ENCODE measurements at regions not wholly inside any gene's neighbourhood (a gene's known extent, or its start where the extent isn't known, plus 50 kb on each side); places are given as distances from the start of the nearest gene placed in this dataset.
A peak's percentile ranks its signal among the peaks of the same experiment; 100 is the strongest.

DNA sequence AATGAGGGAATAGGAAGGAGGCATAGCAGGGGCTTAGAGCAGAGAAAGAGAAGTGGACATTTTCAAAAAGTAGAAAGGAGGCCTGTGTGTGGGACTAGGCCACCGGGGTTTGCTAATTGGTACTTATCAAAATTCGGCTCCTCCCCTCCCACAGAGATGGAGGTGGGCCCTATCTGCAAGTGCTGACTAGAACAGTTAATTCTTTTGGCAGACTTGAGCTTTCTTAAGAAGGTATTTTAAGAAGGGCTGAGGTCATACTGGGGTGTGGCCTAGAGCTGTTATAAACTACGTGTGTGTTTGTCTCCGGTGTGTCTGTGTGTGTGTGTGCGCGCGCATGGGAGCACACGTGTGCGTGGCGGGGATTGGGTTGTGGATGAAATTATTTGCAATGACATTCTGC lies 1086.5 kb downstream of the EFNA5 start:
- DNase-seq (ENCODE audit: low read depth in 2 of 2), result no peak

DNA sequence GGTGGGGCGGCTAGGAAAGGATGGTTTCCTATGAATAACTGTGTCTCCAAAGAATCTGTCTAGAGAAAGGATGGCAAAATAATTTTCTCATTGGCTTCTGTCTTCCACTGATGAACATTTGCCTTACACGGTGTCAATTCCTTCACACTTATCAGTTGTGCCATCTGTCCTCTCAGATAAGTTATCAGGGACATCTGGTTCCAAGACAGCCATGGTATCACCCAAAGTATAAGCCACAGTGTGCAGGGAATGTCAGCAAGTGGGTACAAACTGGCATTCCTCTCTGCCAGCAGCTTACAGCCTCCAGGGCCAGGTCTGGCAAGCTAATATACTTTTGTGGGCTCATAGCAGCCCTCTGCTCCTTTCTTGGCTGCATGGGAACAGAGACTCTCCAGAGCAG lies 1092.0 kb downstream of the EFNA5 start:
- no peak for DNase-seq (ENCODE audit: low read depth in 2 of 2)

DNA sequence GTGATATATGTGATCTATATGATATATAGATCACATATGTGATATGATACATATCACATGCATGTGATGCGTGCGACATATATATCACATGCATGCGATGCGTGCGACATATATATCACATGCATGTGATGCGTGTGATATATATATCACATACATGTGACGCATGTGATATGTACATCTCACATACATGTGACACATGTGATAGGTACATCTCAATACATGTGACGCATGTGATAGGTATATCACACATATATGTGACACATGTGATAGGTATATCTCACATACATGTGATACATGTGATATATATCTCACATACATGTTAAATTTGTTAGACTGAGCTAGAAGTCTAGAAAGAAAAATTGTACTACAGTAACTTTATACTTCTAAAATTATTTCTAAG lies 1095.9 kb downstream of the EFNA5 start:
- no peak for DNase-seq (ENCODE audit: low read depth in 2 of 2)

DNA sequence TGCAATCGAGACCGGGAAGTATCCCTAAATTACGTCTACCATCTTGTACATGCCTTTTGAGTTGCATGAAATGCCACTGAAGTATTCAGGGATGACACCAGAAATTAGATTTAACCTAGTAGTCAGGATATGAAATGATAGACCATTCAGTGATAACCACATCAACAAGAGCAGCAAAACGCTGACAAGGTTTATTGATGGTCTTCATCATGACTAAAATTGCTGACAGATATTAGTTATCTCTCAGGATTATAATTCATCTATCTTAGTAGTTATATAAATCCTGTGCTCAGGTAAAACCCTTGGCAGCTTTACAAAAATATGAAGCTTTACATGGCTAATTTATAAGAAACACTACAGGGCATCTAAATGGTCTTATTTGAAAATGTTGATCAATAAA lies 1104.7 kb downstream of the EFNA5 start:
- DNase-seq (ENCODE audit: low read depth in 2 of 2), result no peak

DNA sequence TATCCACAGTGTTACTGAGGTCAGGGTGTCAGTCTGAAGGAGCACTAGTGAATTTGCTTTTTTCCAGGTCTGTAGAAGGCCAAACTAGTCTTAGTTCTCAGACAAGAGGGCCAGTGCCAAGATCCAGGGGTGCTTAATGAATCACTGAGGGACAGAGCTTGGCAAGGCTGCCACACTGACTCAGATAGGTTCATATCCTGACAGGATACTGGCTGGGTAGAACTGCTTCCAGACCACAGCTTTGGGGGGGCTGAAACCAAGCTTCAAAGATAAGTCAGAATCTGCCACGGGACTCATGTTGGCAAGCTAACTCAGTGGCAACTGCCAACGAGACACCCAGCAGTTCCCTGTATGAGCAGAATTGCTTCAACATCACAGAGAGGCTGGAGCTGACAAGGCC lies 1125.4 kb downstream of the EFNA5 start:
- no peak for DNase-seq (ENCODE audit: low read depth in 2 of 2)

DNA sequence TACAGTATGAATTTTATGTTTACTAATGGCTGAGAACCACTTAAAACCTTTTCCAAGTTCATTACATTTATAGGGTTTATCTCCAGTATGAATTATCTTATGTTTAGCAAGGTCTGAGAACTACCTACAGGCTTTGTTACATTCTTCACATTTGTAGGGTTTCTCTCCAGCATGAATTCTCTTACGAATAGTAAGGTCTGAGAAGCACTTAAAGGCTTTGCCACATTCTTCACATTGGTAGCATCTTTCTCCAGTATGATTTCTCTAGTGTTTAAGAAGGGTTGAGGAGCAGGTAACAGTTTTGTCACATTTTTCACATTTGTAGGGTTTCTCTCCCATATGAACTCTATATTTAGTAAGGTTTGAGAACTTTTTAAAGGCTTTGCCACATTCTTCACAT lies 1127.4 kb downstream of the EFNA5 start:
- DNase-seq (ENCODE audit: low read depth in 2 of 2), result no peak

DNA sequence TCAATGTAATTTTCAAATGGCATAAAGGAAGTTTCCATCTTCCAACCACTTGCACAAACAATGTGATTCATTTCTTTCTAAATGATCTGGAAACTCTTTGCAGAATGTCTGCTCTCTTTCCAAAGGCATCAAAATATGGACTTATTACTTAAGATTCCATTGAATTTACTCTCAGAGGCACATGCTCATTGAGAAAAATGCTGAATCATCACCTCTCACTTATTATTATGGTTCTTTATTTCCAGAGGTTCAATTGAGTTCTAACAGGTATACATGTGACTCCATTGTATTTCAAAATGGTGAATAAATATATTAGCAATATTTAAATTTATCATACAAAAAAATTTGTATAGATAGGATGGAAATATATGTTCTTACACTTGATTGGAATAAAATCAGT lies 1140.6 kb downstream of the EFNA5 start:
- no peak for DNase-seq (ENCODE audit: low read depth in 2 of 2)

DNA sequence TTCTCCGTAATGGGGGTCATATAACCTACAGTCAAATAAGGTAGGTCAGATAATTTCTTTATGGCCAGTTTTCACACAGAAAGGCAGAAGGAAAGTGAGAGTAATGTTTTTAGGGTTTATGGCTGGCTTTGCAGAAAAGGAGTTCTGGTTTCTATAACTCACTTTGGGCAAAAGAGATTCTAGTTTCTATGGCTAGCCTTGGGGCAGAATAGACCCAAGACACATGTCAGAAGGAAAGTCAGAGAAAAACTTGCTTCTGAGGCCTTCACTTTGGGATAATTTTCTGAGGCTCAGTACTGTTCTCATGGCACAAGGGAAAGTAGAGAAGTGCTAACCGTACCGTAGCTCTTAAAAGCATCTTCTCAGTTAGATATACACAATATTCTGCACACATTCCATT lies 1145.3 kb downstream of the EFNA5 start:
- no peak for DNase-seq (ENCODE audit: low read depth in 2 of 2)

DNA sequence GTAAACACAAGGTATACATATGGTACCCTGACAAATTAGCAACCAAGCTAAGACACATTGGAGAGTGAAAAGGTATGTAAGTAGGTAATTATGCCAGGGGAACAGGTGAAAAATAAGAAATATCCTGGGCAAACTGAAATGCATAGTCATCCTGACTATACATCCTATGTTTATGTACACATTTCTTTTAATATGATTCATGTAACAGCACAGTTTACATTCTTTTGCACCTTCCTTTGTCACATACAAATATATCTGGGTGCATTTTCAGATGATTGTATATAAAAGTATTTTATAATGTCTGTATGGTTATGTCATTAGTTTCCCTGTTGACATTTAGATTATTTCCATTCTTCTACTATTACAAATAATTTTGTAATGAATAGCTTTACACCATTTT lies 1146.9 kb downstream of the EFNA5 start:
- no peak for DNase-seq (ENCODE audit: low read depth in 2 of 2)

DNA sequence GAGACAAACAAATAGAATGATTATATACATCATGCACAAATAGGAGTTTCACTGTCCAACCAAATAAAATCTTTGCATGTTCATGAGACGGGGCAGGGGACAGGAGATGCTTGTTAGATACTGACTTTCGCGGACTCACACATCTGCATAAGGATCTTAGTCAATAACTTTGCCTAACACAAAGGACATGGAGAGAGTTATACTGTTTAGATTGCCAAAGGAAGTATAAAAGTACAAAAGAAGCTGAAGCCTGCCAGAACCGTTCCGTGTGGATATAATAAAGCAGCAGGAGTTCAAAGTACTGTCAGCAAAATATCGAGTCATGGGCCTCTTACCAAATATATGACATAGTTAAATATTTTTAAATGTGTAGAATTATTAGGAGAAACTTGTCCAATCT lies 1148.4 kb downstream of the EFNA5 start:
- peak; percentile 9 for DNase-seq (ENCODE audit: low read depth in 2 of 2)

DNA sequence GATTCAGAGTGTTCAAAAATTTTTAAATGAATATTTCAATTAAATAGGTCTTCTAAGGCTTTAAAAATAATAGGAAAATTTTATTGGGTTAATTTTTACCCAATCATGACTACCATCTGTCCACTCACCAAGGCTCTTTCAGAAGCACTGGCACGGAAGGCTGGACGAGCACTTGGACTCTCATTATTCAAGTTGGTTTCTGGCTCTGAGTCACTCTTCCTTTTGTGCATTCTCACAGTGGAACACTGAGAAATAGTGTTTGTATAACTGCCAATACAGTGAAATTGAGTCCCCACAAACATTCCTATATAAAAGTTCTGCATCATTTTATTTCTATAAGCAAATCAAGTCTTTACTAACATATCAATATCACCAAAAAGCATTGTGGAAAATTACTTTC lies 1149.0 kb downstream of the EFNA5 start:
- peak; percentile 17 to 30 for DNase-seq (ENCODE audit: low read depth in 2 of 2)

DNA sequence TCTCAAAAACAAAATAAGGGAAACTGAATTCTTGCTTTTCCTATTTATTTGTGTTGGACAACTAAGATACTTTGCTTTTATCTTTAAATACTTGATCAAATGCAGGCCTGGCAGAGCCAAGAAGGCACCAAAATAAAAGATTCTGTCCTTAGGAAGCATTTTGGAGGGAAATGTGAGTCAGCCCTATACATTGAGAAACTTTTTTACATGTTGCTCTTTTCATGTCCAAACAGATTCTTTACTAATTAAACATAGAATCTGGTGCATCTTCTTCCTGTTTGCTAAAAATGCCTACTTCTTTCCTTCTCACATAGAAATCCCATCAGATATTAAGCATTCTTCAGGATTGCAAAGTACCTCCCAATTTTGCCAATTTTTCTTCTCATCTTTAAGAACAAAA lies 1160.4 kb downstream of the EFNA5 start:
- no peak for DNase-seq (ENCODE audit: low read depth in 2 of 2)

DNA sequence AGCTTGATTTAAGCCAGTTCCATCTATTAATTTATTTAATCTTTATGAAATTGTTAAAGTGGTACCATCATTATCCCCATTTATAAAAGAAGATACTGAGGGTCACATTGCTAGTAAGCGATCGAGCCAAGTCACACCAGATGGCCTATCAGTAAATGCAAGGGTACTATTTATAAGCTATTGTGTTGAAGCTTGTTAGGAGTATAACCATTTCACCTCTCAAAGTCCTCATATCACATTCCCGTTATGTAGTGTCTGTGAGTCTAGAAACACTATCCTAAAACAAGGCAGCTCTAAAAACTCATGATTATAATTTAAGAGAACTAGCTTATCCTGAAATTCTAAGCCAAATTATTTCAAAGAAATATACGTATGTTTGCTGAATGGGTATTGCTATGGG lies 1161.8 kb downstream of the EFNA5 start:
- DNase-seq (ENCODE audit: low read depth in 2 of 2), result no peak

DNA sequence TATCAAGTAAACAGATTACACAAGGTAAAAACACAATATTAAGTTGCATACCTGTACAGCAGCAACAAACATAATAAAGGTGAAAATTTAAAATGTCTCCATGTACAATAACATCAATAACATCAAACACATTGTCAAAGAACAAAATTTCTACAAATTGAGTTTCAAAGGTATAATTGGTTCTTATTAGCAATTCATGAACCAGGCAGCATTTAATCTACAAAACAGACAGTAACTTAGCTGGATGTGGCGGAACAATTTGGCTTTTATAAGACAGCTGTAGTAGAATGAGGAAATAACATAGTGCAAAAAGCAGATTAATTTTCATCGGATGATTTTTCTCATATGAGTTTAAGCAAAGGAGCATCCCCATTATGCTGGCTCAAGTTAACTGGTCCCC lies 1176.8 kb downstream of the EFNA5 start:
- DNase-seq (ENCODE audit: low read depth in 2 of 2), result no peak

DNA sequence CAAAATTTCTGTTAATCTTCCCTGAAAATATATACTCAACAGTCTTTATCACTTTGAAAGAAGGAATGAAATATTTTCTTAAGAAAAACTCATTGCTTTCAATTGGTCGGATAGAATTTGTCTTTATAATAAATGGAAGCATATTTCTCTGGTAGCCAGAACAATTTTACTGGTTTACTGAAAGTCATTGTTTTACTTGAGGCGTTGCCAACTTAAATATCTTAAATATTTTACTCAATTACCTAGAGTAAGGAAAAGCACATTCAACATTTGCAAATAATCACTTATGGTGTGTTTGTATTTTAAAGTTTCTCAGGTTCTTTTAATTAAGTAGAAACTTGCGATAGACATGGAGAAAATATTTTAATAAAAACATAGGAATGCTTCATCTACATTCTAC lies 1181.7 kb downstream of the EFNA5 start:
- DNase-seq (ENCODE audit: low read depth in 2 of 2), result peak; percentile 13 to 39

DNA sequence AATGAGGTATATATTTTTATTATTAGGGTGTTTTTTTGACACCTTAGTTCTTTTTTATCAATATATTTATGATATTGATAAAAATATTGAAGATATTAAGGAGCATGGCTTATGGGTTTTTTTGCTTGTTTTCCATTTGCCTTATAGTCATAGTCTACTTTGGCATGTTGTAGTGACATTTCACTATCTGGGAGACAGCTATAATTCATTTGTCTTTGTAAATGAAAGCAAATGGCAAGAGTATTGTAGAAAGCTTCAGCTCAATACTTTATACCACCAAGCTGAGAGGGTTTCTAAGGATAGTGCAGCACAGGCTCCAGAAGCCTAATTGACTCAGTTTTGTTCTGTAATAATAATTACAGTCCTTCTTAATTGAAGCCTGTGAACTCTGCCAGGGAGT lies 1182.3 kb downstream of the EFNA5 start:
- no peak for DNase-seq (ENCODE audit: low read depth in 2 of 2)

DNA sequence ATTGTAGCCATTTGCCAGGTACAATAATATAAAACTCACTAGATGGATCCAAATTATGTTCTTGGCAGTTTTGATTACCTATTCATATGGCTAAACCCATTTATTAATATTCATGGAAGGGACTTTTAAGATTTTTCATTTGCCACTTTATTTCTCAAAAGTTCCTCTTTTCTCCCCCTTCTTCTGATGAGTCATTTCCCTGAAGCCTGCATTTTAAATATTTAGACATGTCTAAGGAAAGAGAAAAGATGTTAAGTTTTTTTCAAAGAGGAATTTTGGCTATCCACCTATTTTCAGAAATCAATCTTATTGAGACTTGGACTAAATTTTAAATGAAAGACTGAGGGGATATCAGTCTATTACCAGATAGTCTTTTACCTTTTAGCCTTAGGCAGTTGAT lies 1189.4 kb downstream of the EFNA5 start:
- DNase-seq (ENCODE audit: low read depth in 2 of 2), result no peak

DNA sequence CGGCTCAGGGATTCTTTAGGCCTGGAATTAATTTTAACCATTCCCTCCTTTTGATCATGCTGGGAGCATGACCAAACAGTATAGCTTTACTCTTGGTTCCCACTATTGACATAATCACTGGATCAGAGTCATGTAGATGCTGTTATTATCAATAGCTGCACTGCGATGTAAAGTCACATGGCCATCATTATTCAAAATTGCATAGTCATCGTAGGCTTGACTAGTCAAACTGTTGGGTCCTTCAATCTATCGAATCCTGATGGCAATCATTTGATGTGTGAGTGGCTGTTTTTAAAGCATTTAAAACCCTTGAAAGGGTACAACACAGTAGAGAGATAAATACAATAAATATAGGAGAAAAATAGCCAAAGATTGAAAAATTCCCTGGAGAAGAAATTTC lies 1194.1 kb downstream of the EFNA5 start:
- DNase-seq (ENCODE audit: low read depth in 2 of 2), result no peak

DNA sequence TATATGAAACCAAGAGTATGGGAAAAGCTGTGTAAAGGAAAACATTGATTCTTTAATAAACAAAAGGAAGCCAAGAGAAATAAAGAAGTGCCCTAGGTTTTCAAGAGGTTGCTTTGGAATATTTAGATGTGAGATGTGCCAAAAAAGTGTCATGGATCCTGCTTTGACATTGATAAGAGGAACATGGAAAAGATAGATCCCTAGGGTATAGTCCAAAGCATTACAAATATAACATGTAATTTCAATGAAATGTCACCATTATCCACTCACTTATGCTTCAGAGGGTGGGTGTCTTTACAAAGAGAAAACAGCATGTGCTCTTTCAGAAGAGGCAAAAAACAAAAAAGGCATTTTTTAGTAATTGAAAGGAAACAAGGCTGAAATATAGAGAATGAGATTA lies 1196.7 kb downstream of the EFNA5 start:
- no peak for DNase-seq (ENCODE audit: low read depth in 2 of 2)

DNA sequence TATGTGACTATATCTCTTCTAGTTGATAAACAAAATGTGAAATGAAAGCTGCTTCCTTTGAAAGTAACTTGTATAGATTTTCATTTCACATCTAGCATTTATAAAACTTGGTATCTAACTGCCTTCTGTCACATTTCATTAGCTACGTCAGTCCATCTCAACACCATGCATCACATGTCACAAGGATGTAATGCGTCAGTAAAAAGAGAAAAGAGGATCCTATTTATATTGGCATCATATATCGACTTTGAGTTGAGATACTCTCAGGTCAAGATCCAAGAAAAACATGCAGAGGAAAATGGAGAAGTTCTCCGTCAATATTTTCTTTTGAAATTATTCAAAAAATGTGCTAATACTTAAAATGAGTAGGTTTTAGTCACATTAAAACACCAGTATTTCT lies 1211.2 kb downstream of the EFNA5 start:
- no peak for DNase-seq (ENCODE audit: low read depth in 2 of 2)

DNA sequence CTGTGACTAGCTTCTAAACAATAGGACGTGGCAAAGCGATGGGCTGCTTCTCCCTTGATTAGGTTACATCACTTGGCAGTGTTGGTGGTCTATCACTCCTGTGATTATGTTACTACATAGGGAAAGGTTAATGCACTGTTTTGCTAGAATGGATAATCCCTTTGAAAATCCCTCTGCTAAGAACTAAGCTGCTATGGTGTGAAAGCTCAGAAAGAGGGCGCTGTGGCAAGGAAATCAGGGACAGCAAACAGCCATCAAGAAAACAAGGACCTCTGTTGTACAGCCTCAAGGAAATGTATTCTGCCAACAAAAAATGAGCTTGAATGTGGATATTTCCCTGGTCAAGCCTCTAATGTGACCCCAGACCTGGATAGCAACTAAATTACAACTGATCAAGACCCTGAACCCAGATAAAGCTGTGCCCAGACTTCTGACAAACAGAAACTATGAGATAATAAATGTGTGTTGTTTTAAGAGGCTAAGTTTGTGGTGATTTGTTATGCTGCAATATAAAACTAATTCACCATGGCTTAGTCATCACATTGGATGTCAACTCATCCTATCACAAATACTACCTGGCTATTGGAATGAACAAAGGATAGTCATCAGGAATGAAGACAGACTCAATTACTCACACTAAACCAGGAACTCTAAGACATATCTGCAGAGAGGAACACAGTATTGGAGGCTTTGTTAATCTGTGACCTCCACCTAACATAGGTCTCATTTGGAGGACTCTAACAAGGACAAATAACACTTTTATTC lies 1215.9 kb downstream of the EFNA5 start:
- DNase-seq (ENCODE audit: low read depth in 2 of 2), result no peak

DNA sequence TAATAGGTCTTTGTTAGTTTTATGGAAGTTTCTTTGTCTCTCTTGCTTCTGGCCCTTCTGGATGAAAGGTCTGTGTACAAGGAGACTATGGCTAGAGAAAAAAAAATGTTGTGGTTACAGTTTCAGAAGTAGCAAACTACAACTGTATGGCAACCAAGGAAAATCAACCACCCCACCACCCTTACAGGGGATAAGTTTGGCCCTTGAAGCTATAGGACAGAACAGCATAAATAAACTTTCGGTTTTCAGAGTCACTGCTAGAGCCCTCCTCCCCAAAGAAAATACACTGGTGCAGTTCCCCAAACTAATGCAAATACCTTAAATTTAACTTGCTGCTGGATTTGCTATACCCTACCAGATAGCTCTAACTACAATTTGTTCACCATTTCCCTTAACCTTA lies 1216.7 kb downstream of the EFNA5 start:
- DNase-seq (ENCODE audit: low read depth in 2 of 2), result no peak

DNA sequence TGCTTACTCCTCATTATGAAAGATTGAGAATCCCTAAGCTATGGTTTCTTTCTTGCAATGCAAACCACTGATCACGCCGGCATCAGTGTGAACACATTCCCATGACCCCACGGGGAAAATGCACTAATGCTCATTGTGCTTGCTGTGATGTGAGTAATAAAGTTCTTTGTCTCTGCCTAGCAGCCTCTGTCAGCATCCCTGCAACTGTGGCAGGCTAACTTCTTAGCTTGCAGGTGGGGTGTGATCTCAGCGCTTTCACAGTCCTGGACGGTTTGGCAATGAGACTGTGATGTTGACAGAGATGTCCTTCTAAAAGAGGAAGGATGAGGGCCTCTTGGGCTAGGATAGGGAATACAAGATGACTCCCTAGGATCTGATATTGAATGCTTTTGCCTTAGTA lies 1218.7 kb downstream of the EFNA5 start:
- DNase-seq (ENCODE audit: low read depth in 2 of 2), result no peak

DNA sequence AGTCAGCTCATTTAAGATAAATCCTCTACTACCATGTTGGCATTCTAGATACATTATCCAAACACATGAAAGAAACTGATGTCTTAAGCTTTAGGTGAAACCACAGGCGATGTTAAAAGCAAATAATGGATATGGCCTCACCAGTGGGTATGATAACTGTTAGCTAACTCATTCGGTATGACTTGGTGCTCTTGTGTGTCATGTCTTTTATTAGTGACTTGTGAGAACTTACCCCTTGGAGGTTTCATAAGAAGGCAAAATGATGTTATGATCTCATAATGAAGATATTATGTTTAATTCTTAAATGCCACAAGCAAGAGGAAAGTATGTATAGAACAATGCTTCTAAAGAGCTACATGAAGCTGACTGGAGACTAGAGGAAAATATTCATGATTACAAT lies 1227.0 kb downstream of the EFNA5 start:
- DNase-seq (ENCODE audit: low read depth in 2 of 2), result no peak

Measured in fibroblast of skin of left biceps (primary cell).